ENCODE measurements at regions not wholly inside any gene's neighbourhood (a gene's known extent, or its start where the extent isn't known, plus 50 kb on each side); places are given as distances from the start of the nearest gene placed in this dataset.

DNA sequence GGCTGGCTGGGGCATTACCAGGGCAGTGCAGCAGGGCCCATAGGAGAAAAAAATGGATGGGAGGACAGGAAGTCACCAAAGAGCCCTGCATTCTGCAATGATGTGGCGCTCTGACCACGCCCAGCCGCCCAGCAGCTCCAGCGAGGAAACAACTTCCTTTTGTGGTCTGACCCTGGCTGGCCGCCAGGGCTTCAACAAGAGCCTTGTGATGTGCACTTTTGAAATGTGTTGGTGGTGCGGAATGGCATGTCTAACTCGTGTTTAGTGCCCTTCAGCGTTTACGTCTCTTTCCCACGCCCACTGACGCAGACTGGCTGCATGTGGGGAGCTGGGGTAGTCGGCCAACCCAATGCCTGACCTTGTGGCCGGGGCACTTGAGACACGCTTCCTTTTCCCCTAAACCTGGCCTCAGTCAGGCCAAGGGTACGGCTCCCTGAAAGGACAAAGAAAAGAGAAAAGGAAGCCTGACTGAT is 81.9 kb upstream of the CTNNB1 start:
- H3K4me2 ChIP-seq (ENCODE audit: insufficient read depth, low read length): peak overlapping the region; percentile 64
- WGBS (ENCODE audit: insufficient coverage, low coverage, missing lambda C conversion rate): 13% methylated on average over 15 of the region's 15 CpGs
- H3K9me1 ChIP-seq (ENCODE audit: control insufficient read depth, insufficient read depth, low read length): no peaks in the 10 kb centered on the region
- intact Hi-C loops (cut with micrococcal nuclease) (loop anchor here (5.0 kb wide), 1 partner anchor 80 kb away; the partner anchor contains the start of gene CTNNB1), in situ Hi-C loops (cut with MboI) (no loop called here)
- ChIA-PET POLR2A (no interaction called here), CTCF (ENCODE audit: low intra/inter-chr PET ratio) (no interaction called here)
- peaks cover 11 to 21% of the 10 kb centered on the region in 2 experiments for H3K4me1 ChIP-seq (replicated peaks in 1 of 2; ENCODE audit: control insufficient read depth in 2 of 2, insufficient read depth in 2 of 2, low read length in 2 of 2)
- peak; percentile 95 for ATAC-seq
- no peaks in the 10 kb centered on the region for H4K20me1 ChIP-seq (replicated peaks; ENCODE audit: control insufficient read depth, insufficient read depth, low read length)
- no TSS peak for BruUV-seq (replicated peaks)
- DNase-seq (ENCODE audit: extremely low read depth in 1 of 4, low spot score in 3 of 4): peak; percentile 82 to 95 (median 84)
- peak; percentile 96 for FAIRE-seq
- no peak overlapping the region for H3K4me3 ChIP-seq
- H3K9me3 ChIP-seq (replicated peaks; ENCODE audit: control insufficient read depth, insufficient read depth, low read depth, low read length): no peaks in the 10 kb centered on the region
- H2AFZ ChIP-seq (ENCODE audit: low read depth, low read length): peak overlapping the region; percentile 96
- no peaks in the 10 kb centered on the region for H3K79me2 ChIP-seq (ENCODE audit: control insufficient read depth, insufficient read depth, low read length)
- no peaks in the 10 kb centered on the region for H3K36me3 ChIP-seq (ENCODE audit: control insufficient read depth, insufficient read depth, low read length)
- 0 out of 4 replicates have a peak overlapping the region, but pooled peaks of 1 of the 2 experiments have one; percentile 28 for H3K9ac ChIP-seq (ENCODE audit: insufficient read depth in 1 of 2, low read depth in 2 of 2, low read length in 2 of 2)
- H3K27me3 ChIP-seq (ENCODE audit: control insufficient read depth in 2 of 2, insufficient read depth in 2 of 2, low read length in 2 of 2): peaks cover 6 to 25% of the 10 kb centered on the region in 2 experiments
- peak overlapping the region; percentile 63; the same call in 2 of the 3 replicates for H3K27ac ChIP-seq (ENCODE audit: extremely low read depth, low read depth, low read length)
- peak; percentile 83 for TF ChIP-seq ZNF584 (CRISPR knock-in tag; IDR thresholded peaks at IDR 0.05; ENCODE audit: low read depth)
- peak; percentile 55; the same call in 1 of the 2 replicates for TF ChIP-seq CREM (IDR thresholded peaks at IDR 0.05; ENCODE audit: low read depth)
- TF ChIP-seq ARID1B (IDR thresholded peaks at IDR 0.05): peak; percentile 40; the same call in 1 of the 2 replicates
- TF ChIP-seq NR4A1 (CRISPR knock-in tag; IDR thresholded peaks at IDR 0.05): no peak
- peak; percentile 82 for TF ChIP-seq NR4A1 (tag; IDR thresholded peaks at IDR 0.05)
- TF ChIP-seq, protein P1, sequence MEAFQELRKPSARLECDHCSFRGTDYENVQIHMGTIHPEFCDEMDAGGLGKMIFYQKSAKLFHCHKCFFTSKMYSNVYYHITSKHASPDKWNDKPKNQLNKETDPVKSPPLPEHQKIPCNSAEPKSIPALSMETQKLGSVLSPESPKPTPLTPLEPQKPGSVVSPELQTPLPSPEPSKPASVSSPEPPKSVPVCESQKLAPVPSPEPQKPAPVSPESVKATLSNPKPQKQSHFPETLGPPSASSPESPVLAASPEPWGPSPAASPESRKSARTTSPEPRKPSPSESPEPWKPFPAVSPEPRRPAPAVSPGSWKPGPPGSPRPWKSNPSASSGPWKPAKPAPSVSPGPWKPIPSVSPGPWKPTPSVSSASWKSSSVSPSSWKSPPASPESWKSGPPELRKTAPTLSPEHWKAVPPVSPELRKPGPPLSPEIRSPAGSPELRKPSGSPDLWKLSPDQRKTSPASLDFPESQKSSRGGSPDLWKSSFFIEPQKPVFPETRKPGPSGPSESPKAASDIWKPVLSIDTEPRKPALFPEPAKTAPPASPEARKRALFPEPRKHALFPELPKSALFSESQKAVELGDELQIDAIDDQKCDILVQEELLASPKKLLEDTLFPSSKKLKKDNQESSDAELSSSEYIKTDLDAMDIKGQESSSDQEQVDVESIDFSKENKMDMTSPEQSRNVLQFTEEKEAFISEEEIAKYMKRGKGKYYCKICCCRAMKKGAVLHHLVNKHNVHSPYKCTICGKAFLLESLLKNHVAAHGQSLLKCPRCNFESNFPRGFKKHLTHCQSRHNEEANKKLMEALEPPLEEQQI (IDR thresholded peaks at IDR 0.05): no peak
- no peak for TF ChIP-seq SETDB1 (IDR thresholded peaks at IDR 0.05; ENCODE audit: low read length)
- no peak for TF ChIP-seq POLR2A (conservative IDR thresholded peaks at IDR 0.05)
- peak in 1 of 2 experiments; percentile 49; a peak in 1 of 4 replicates for TF ChIP-seq MAZ (CRISPR knock-in tag; conservative IDR thresholded peaks at IDR 0.05 in 1 of 2, IDR thresholded peaks at IDR 0.05 in 1 of 2)
- TF ChIP-seq, protein P2, sequence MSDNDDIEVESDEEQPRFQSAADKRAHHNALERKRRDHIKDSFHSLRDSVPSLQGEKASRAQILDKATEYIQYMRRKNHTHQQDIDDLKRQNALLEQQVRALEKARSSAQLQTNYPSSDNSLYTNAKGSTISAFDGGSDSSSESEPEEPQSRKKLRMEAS (CRISPR knock-in tag; IDR thresholded peaks at IDR 0.05): peak; percentile 78
- TF ChIP-seq, protein P3, sequence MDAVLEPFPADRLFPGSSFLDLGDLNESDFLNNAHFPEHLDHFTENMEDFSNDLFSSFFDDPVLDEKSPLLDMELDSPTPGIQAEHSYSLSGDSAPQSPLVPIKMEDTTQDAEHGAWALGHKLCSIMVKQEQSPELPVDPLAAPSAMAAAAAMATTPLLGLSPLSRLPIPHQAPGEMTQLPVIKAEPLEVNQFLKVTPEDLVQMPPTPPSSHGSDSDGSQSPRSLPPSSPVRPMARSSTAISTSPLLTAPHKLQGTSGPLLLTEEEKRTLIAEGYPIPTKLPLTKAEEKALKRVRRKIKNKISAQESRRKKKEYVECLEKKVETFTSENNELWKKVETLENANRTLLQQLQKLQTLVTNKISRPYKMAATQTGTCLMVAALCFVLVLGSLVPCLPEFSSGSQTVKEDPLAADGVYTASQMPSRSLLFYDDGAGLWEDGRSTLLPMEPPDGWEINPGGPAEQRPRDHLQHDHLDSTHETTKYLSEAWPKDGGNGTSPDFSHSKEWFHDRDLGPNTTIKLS (IDR thresholded peaks at IDR 0.05; ENCODE audit: borderline replicate concordance, low read depth): peak; percentile 82; the same call in 1 of the 2 replicates
- TF ChIP-seq, protein P4, sequence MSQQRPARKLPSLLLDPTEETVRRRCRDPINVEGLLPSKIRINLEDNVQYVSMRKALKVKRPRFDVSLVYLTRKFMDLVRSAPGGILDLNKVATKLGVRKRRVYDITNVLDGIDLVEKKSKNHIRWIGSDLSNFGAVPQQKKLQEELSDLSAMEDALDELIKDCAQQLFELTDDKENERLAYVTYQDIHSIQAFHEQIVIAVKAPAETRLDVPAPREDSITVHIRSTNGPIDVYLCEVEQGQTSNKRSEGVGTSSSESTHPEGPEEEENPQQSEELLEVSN (IDR thresholded peaks at IDR 0.05; ENCODE audit: borderline replicate concordance in 1 of 2, extremely low read depth in 1 of 2, insufficient read depth in 1 of 2, insufficient read length in 1 of 2, low read depth in 1 of 2, low read length in 1 of 2, poor library complexity in 1 of 2, severe bottlenecking in 1 of 2): peak; percentile 62 to 72
- TF ChIP-seq SRF (CRISPR knock-in tag; IDR thresholded peaks at IDR 0.05): peak in 1 of 2 experiments; percentile 97; a peak in 2 of 4 replicates
- TF ChIP-seq CSDE1 (IDR thresholded peaks at IDR 0.05): no peak
- TF ChIP-seq, protein P5, sequence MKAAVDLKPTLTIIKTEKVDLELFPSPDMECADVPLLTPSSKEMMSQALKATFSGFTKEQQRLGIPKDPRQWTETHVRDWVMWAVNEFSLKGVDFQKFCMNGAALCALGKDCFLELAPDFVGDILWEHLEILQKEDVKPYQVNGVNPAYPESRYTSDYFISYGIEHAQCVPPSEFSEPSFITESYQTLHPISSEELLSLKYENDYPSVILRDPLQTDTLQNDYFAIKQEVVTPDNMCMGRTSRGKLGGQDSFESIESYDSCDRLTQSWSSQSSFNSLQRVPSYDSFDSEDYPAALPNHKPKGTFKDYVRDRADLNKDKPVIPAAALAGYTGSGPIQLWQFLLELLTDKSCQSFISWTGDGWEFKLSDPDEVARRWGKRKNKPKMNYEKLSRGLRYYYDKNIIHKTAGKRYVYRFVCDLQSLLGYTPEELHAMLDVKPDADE (conservative IDR thresholded peaks at IDR 0.05; ENCODE audit: control insufficient read depth, low read depth, low read length): 0 out of 2 replicates have a peak, but pooled peaks have one; percentile 25
- no peak for TF ChIP-seq LARP7 (IDR thresholded peaks at IDR 0.05)
